ENCODE measurements at regions not wholly inside any gene's neighbourhood (a gene's known extent, or its start where the extent isn't known, plus 50 kb on each side); places are given as distances from the start of the nearest gene placed in this dataset.
"Not testable (repeated sequence)": the region's sequence is repeated elsewhere in the genome, so short reads cannot be mapped to it uniquely, and the experiment has no call there.

GRCh38 chr22:48310740-48311139 is 1516.9 kb downstream of the BRD1 start:
- DNase-seq = no peak

DNA sequence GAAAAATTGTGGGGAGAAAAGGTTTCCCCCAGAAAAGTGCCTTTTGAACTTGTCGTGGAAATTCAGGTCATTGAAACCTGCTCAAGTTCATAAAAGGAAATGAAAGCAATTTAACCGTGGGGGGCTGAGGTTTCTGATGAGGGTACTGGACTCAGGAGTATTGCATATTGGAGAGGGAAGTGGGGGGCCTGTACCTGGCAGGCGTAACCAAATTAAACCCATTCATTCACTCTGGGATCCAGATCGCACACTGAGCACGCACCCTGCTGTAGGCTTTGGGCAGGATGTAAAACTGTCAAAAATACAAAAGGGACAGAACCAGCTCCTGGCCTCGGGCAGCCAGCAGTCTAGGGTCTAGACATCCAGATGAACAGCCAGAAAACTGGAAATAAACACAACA is 1517.4 kb downstream of the BRD1 start:
- no peak for DNase-seq

DNA sequence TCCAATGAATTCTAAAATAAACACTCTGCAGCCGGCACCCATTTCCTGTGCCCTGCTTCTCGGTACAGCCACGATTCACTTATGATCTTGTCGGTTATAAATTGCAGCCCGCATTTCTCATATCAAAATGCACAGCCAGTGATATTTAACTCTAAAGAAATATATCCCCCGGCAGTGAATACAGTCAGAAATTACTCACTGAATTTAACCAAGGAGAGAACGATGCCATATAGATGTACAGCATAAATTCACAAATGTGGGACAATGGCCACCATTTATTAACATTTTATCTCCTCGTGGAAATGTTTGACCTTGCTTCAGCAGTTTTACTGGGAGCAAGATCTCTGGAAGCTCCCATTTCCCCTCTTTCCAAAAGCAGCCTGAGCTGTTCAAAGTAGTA is 1517.8 kb downstream of the BRD1 start:
- no peak for DNase-seq

- DNase-seq = no peak
These were observed 1518.5 kb downstream of the BRD1 start for GRCh38 chr22:48309115-48309705.

GRCh38 chr22:48307931-48308330 is 1519.7 kb downstream of the BRD1 start:
- no peak for DNase-seq

- no peak for DNase-seq
These were observed 1520.7 kb downstream of the BRD1 start for GRCh38 chr22:48306785-48307510.

GRCh38 chr22:48306284-48306683 is 1521.4 kb downstream of the BRD1 start:
- DNase-seq = no peak

DNA sequence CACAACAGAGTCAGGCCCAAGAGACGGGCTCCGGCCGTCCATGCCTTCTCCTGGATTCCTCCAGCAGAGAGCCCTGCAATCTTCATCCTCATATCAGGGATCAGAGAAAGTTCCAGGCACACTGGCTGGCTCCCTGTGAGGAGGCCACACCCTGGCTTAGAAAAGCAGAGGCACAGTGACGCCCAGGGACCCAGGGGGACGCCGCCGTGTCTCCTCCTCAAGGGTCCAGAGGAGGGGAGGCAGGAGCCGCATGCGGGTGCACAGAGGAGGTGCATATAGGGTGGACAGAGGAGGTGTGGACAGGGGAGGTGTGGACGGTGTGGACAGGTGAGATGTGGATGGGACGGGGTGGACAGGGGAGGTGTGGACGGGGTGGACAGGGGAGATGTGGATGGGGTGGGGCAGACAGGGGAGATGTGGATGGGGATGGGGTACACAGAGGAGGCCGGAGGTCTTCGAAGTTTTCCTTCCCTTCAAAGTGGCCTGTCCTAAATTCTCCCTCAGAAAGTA is 1521.9 kb downstream of the BRD1 start:
- DNase-seq = no peak

GRCh38 chr22:48303369-48303725 is 1524.3 kb downstream of the BRD1 start:
- DNase-seq = no peak

DNA sequence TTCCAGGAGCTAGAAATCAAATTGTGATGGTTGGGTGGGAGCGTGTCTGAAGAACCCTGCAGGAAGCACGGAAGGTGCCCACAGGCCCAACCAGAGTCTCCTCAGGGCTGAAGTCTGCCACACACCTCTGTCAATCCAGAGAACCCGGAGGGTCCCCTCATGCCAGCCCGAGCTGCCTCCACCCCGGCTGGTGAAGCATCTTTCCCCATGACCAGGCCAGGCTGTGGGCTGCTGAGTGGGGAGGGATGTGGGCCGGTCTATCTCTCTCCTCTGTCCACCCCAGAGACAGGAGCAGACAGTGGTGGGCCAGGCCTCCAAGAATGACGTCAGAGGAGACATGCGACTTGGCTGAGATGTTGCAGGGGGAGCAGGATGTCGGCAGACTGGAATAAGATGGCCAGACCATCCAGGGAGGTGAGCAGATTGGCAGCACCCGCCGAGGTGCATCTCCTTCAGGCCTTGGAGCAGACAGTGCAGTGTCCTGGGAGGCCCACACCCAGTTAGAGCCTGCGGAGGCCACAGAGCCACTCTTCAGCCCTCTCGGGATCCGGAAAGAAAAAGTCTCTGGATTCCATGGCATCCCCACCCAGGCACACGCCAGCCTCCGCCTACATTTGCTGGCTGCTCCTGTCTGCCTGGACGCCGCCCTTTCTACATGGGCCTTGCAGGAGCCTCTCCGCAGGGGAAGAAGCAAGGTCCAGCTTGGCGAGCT is 1524.9 kb downstream of the BRD1 start:
- DNase-seq = no peak

GRCh38 chr22:48301908-48302307 is 1525.8 kb downstream of the BRD1 start:
- no peak for DNase-seq

- no peak for DNase-seq
These were observed 1526.3 kb downstream of the BRD1 start for GRCh38 chr22:48301421-48301820.

DNA sequence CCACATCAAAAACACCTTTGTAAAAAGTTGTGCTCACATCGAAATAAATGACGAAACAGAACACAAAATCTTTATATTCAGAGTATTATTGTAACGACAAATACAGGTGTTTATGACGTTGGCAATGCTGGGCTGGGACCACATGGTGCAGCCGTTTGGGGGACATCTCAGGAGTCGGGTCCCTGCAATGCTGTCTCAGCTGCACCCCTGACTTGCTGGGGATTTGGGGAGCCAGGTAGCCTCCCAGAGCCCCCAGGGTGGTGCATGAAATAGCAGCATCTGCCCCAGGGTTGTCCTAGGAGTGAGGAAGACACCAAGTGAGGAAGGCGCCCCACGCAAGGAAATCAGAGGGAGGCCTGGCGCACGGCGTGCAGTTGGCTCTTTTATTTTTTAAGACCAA is 1526.8 kb downstream of the BRD1 start:
- no peak for DNase-seq

- DNase-seq = no peak
These were observed 1527.9 kb downstream of the BRD1 start for GRCh38 chr22:48299801-48300200.

DNA sequence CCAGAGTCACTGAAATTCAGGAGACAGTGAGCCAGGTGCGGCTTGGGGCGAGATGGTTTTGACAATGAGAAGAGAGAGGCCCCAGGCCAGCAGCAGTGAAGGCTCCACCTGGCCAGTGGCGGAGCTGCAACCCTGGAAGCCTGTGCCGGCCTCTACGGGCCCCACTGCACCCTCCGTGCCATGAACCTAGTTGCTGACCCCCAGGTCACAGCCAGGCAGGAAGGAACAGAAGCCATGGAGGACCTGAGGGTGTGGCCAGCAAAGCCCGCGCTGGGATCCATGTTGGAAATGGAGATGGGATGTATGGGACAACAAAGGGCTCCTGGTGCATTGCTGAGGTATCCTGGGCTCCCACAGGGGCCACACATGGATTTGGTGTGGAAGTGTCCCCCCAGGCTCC is 1528.5 kb downstream of the BRD1 start:
- DNase-seq = no peak

DNA sequence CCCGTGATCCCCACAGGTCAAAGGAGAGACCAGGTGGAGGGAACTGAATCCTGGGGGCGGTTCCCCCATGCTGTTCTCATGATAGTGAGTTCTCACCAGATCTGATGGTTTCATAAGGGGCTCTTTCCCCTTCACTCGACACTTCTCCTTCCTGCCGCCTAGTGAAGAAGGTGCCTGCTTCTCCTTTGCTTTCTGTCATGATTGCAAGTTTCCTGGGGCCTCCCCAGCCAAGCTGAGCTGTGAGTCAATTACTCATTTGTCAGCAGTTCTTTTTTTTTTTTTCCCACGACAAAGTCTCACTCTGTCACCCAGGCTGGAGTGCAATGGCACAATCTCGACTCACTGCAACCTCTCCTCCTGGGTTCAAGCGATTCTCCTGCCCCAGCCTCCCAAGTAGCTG is 1530.4 kb downstream of the BRD1 start:
- DNase-seq = no peak

DNA sequence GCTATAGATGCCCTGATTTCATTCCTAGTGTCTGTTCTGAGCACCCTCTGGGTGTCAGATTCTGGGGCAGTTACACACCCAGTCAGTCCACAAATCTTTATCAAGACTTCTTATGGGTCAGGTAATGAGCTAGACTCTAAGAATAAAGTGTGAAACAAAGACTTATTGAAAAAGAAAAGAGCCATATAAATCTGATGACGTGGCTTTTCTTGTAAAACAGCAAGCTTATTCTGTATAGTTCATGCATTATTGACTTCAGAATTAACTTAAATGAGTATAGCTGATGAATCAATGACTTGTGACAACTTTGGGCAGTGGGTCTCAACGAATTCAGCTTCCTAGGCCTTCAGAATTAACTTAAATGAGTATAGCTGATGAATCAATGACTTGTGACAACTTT is 1527.5 kb downstream of the TBC1D22A start:
- not testable (repeated sequence) for DNase-seq

DNA sequence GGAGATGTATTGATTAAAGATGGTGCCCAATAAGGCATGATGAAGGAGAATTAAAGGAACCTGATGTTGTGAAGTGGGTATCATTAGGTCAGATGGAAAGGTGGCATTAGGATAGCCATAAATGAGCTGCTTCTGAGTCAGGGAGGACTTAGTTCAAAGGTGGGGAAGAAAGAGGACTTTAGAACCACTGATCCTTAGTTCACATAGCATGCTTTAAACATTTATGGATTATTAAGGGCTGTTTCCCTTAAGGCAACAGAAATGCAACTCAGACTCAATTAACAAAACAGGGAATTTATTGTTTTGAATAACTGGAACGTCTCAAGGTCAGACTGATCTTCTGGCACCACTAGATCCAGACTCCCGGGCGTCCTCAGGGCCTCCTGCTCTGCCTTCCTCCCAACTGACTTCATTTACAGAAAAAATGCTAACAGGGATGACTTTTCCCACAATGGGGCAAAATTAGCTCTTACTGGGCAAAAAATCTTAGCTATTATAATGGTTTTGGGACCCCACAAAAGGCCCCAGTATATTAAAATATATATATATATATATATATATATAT is 1526.0 kb downstream of the TBC1D22A start:
- DNase-seq = no peak

GRCh38 chr22:48287031-48287430 is 1524.6 kb downstream of the TBC1D22A start:
- no peak for DNase-seq

DNA sequence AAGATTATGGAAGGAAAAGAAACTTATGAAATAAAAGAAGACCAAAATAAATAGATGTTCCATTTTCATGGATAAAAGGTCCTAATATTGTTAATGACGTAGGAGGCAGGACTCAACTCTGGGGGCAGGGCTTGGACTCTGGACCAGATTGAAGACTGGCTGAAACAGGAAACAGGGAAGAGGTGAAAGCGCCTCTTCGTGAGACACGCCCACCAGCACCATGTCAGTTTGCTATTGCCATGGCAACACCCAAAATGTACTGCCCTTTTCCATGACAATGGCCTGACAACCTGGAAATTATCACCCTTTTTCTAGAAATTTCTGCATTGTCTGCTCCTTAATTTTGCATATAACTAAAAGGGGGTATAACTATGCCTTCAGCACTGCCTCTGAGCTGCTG is 1522.2 kb downstream of the TBC1D22A start:
- no peak for DNase-seq

DNA sequence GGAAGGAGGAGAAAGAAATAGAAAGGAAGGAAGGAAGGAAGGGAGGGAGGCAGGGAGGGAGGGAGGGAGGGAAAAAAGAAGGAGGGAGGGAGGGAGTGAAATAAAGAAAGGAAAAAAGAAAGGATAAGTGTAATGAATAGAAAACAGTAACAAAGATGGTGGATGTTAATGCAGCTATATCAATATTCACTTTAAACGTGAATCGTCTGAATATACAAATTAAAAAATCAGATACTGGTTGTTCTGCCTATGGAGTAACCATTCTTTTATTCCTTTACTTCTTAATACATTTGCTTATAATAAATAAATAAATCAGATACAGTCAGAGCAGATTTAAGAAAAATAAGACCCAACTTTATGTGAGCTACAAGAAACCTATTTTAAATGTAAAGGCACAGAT is 1520.4 kb downstream of the TBC1D22A start:
- DNase-seq = no peak

- DNase-seq = peak; percentile 69
These were observed 1517.0 kb downstream of the TBC1D22A start for GRCh38 chr22:48279461-48279756.

DNA sequence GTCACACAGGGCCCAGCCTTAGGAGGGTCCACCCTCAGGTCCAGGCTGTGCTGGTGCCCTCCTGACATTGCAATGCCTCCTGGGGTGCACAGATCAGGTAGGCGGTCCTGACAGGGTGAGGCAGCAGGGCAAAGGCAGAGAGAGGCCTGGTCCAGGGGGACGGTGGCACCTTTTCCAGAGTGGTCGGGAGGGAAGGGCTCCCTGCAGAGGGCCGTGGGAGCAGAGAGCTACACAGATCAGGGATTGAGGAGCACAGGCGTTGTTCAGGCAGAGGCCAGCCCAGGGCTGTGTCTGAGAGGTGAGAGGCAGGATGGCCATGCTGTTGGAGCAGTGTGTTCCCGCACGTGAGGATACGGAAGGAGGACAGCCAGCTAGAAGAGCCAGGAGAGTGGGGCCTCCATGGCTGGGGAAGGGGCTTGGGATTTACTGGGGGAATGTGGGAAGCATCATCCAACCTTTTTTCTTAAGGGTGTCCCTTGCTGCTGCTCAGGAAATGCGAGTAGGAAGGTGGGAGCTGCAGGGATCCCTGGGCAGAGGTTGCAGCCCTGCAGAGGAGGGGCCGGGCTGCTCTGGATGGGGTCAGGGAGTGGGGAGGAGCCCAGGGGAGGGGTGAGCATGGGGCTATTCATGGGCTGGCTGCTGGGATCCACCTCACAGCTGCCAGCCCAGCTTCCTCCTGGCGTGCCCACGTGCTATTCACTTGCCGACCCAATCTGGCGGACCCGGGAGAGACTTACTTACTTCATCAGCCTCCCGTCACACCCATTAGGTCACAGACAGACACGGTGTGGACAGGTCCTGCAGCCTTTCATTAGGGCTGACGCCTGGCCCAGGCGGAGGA is 1516.4 kb downstream of the TBC1D22A start:
- peak; percentile 69 for DNase-seq
